Liver (tissue), 3 donors: ENCODE measurements at regions not wholly inside any gene's neighbourhood (a gene's known extent, or its start where the extent isn't known, plus 50 kb on each side); places are given as distances from the start of the nearest gene placed in this dataset.

Source experiments
- CTCF ChIP-seq: fragments of 150-350 bp; IDR thresholded peaks from 2 replicates; pipeline ENCODE4 v1.5.1; 2017; ENCODE audit warnings: improper control_type of control experiment, low read depth, low read length; ENCODE audit not compliant: missing input control
- EGR1 ChIP-seq, 2 donors: IDR thresholded peaks; 2 replicates each; pipeline ENCODE4 v1.6.1; 2016 to 2018; ENCODE audit warnings: antibody characterized with exemption in 2 of 2, low read depth in 2 of 2
- FOXA1 ChIP-seq: IDR thresholded peaks from 2 replicates; pipeline ENCODE4 v1.6.1; 2016; ENCODE audit warnings: antibody characterized with exemption
- FOXA2 ChIP-seq: IDR thresholded peaks from 2 replicates; pipeline ENCODE4 v1.6.1; 2016; ENCODE audit warnings: antibody characterized with exemption
- HNF4A ChIP-seq, 2 donors: conservative IDR thresholded peaks; 2 replicates each; pipeline ENCODE4 v1.6.1; 2016; ENCODE audit warnings: antibody characterized with exemption in 2 of 2, mild to moderate bottlenecking in 2 of 2
- JUND ChIP-seq, 2 donors: IDR thresholded peaks; 2 replicates each; pipeline ENCODE4 v1.6.1; 2016; ENCODE audit warnings: antibody characterized with exemption in 2 of 2
- MAX ChIP-seq: IDR thresholded peaks from 2 replicates; pipeline ENCODE4 v1.6.1; 2016; ENCODE audit warnings: antibody characterized with exemption
- RAD21 ChIP-seq, 2 donors: IDR thresholded peaks; 2 replicates each; pipeline ENCODE4 v1.6.1; 2016; ENCODE audit warnings: antibody characterized with exemption in 2 of 2, mild to moderate bottlenecking in 2 of 2
- REST ChIP-seq: IDR thresholded peaks from 2 replicates; pipeline ENCODE4 v1.6.1; 2016; ENCODE audit warnings: antibody characterized with exemption, mild to moderate bottlenecking
- RXRA ChIP-seq, 2 donors: IDR thresholded peaks; 2 replicates each; pipeline ENCODE4 v1.6.1; 2017 to 2018; ENCODE audit warnings: antibody characterized with exemption in 2 of 2, mild to moderate bottlenecking in 1 of 2
- SP1 ChIP-seq: IDR thresholded peaks from 2 replicates; pipeline ENCODE4 v1.6.1; 2018; ENCODE audit warnings: antibody characterized with exemption, mild to moderate bottlenecking
- TAF1 ChIP-seq: conservative IDR thresholded peaks from 2 replicates; pipeline ENCODE4 v1.6.1; 2016; ENCODE audit warnings: antibody characterized with exemption, mild to moderate bottlenecking
- YY1 ChIP-seq: IDR thresholded peaks from 2 replicates; pipeline ENCODE4 v1.6.1; 2016; ENCODE audit warnings: antibody characterized with exemption, mild to moderate bottlenecking
- ZBTB33 ChIP-seq: IDR thresholded peaks from 2 replicates; pipeline ENCODE4 v1.6.1; 2016; ENCODE audit warnings: antibody characterized with exemption
- donor health status: healthy.
- donor health status: healthy.

GRCh38 chr10:78199759-78200158 is 166.1 kb downstream of the RPS24 start:
- no peak for TF ChIP-seq SP1
- TF ChIP-seq CTCF = no peak
- TF ChIP-seq MAX = no peak
- TF ChIP-seq TAF1 = no peak
- no peak for TF ChIP-seq ZBTB33
- TF ChIP-seq RXRA (IDR thresholded peaks at IDR 0.05) = no peak
- TF ChIP-seq JUND (IDR thresholded peaks at IDR 0.05) = no peak
- TF ChIP-seq EGR1 (IDR thresholded peaks at IDR 0.05; ENCODE audit: low read depth in 2 of 2) = no peak
- no peak for TF ChIP-seq FOXA2
- TF ChIP-seq YY1 = no peak
- no peak for TF ChIP-seq REST
- TF ChIP-seq RAD21 (IDR thresholded peaks at IDR 0.05) = no peak
- no peak for TF ChIP-seq HNF4A (conservative IDR thresholded peaks at IDR 0.05)
- TF ChIP-seq FOXA1 = no peak
